Muscle of leg (tissue), 3 donors: ENCODE measurements at regions not wholly inside any gene's neighbourhood (a gene's known extent, or its start where the extent isn't known, plus 50 kb on each side); places are given as distances from the start of the nearest gene placed in this dataset.

ENCODE experiments used
- DNase-seq: peaks from one replicate; pipeline ENCODE4 v3.0.0; 2013
- H3K27ac ChIP-seq: one replicate; pipeline ENCODE4 v1.5.1; 2013; ENCODE audit warnings: mild to moderate bottlenecking, low read length, control low read depth
- H3K27me3 ChIP-seq: one replicate; pipeline ENCODE4 v1.6.1; 2013; ENCODE audit warnings: low read length; ENCODE audit not compliant: control insufficient read depth, insufficient read depth
- H3K36me3 ChIP-seq: one replicate; pipeline ENCODE4 v1.6.1; 2013; ENCODE audit warnings: low read length; ENCODE audit not compliant: control insufficient read depth, insufficient read depth
- H3K4me1 ChIP-seq: one replicate; pipeline ENCODE4 v1.6.1; 2013; ENCODE audit warnings: low read length; ENCODE audit not compliant: control insufficient read depth, insufficient read depth
- H3K4me3 ChIP-seq: one replicate; pipeline ENCODE4 v1.5.1; 2013; ENCODE audit warnings: low read length, control low read depth
- H3K9me3 ChIP-seq: replicated peaks from 2 replicates; pipeline ENCODE4 v1.6.1; 2013; ENCODE audit warnings: low read depth, low read length; ENCODE audit not compliant: control insufficient read depth
- WGBS: methylation state at CpG from one replicate; pipeline ENCODE4 v1.1.5; 2013; ENCODE audit warnings: missing lambda C conversion rate; ENCODE audit not compliant: insufficient coverage; 5-methylcytosine and 5-hydroxymethylcytosine counted together

- 96% methylated on average over 6 of the region's 6 CpGs for WGBS
- H3K4me3 ChIP-seq, result no peak overlapping the region
- no peak for DNase-seq
- no peaks in the 10 kb centered on the region for H3K36me3 ChIP-seq
- no peak overlapping the region for H3K27ac ChIP-seq
- no peaks in the 10 kb centered on the region for H3K9me3 ChIP-seq
- H3K27me3 ChIP-seq, result no peaks in the 10 kb centered on the region
- H3K4me1 ChIP-seq, result no peaks in the 10 kb centered on the region
Measured at GRCh38 chr21:24336491-24336890, 1270.8 kb downstream of the MRPL39 start.

GRCh38 chr21:24323536-24323935 lies 1283.7 kb downstream of the MRPL39 start:
- Histone ChIP-seq H3K4me3 (no peak overlapping the region), H3K27me3 (no peaks in the 10 kb centered on the region), H3K9me3 (no peaks in the 10 kb centered on the region), H3K27ac (no peak overlapping the region), H3K36me3 (no peaks in the 10 kb centered on the region), H3K4me1 (no peaks in the 10 kb centered on the region)
- WGBS, result no CpG with 5 or more reads among the region's 2 CpGs
- DNase-seq, result no peak

- Histone ChIP-seq H3K36me3 (no peaks in the 10 kb centered on the region), H3K4me3 (no peak overlapping the region), H3K27ac (no peak overlapping the region), H3K9me3 (no peaks in the 10 kb centered on the region), H3K4me1 (no peaks in the 10 kb centered on the region), H3K27me3 (no peaks in the 10 kb centered on the region)
- DNase-seq, result no peak
- WGBS, result no CpG with 5 or more reads among the region's 1 CpG
Measured at GRCh38 chr21:24316277-24316922, 1290.9 kb downstream of the MRPL39 start.

- H3K4me3 ChIP-seq, result no peak overlapping the region
- no peak for DNase-seq
- no peaks in the 10 kb centered on the region for H3K36me3 ChIP-seq
- no peaks in the 10 kb centered on the region for H3K9me3 ChIP-seq
- H3K27me3 ChIP-seq, result no peaks in the 10 kb centered on the region
- no peak overlapping the region for H3K27ac ChIP-seq
- WGBS, result no CpG with 5 or more reads among the region's 1 CpG
- no peaks in the 10 kb centered on the region for H3K4me1 ChIP-seq
Measured at GRCh38 chr21:24310788-24311187, 1296.5 kb downstream of the MRPL39 start.

- Histone ChIP-seq H3K9me3 (no peaks in the 10 kb centered on the region), H3K4me1 (no peaks in the 10 kb centered on the region), H3K4me3 (no peak overlapping the region), H3K27me3 (no peaks in the 10 kb centered on the region), H3K27ac (no peak overlapping the region), H3K36me3 (no peaks in the 10 kb centered on the region)
- no peak for DNase-seq
Measured at GRCh38 chr21:24308183-24308582, 1299.1 kb downstream of the MRPL39 start.

- no peak for DNase-seq
- Histone ChIP-seq H3K4me1 (no peaks in the 10 kb centered on the region), H3K4me3 (no peak overlapping the region), H3K27me3 (no peaks in the 10 kb centered on the region), H3K27ac (no peak overlapping the region), H3K9me3 (no peaks in the 10 kb centered on the region), H3K36me3 (no peaks in the 10 kb centered on the region)
Measured at GRCh38 chr21:24302400-24302799, 1304.9 kb downstream of the MRPL39 start.

GRCh38 chr21:24298040-24298439 lies 1309.2 kb downstream of the MRPL39 start:
- Histone ChIP-seq H3K4me3 (no peak overlapping the region), H3K9me3 (no peaks in the 10 kb centered on the region), H3K27ac (no peak overlapping the region), H3K36me3 (no peaks in the 10 kb centered on the region), H3K4me1 (no peaks in the 10 kb centered on the region), H3K27me3 (no peaks in the 10 kb centered on the region)
- no peak for DNase-seq
- no CpG with 5 or more reads among the region's 1 CpG for WGBS

- Histone ChIP-seq H3K27me3 (no peaks in the 10 kb centered on the region), H3K36me3 (no peaks in the 10 kb centered on the region), H3K4me1 (no peaks in the 10 kb centered on the region), H3K4me3 (no peak overlapping the region), H3K27ac (no peak overlapping the region), H3K9me3 (no peaks in the 10 kb centered on the region)
- WGBS, result 20% methylated on average over 1 of the region's 2 CpGs
- DNase-seq, result peak; percentile 44
Measured at GRCh38 chr21:24294171-24294570, 1313.1 kb downstream of the MRPL39 start.

GRCh38 chr21:24290151-24290833 lies 1317.0 kb downstream of the MRPL39 start:
- Histone ChIP-seq H3K4me3 (no peak overlapping the region), H3K27me3 (no peaks in the 10 kb centered on the region), H3K36me3 (no peaks in the 10 kb centered on the region), H3K27ac (no peak overlapping the region), H3K9me3 (no peaks in the 10 kb centered on the region), H3K4me1 (no peaks in the 10 kb centered on the region)
- 38% methylated on average over 2 of the region's 6 CpGs for WGBS
- no peak for DNase-seq

- H3K4me1 ChIP-seq, result no peaks in the 10 kb centered on the region
- H3K4me3 ChIP-seq, result no peak overlapping the region
- WGBS, result no CpG with 5 or more reads among the region's 1 CpG
- no peak for DNase-seq
- no peaks in the 10 kb centered on the region for H3K36me3 ChIP-seq
- no peaks in the 10 kb centered on the region for H3K9me3 ChIP-seq
- no peaks in the 10 kb centered on the region for H3K27me3 ChIP-seq
- no peak overlapping the region for H3K27ac ChIP-seq
Measured at GRCh38 chr21:24289539-24289938, 1317.7 kb downstream of the MRPL39 start.

GRCh38 chr21:24280596-24280995 lies 1326.7 kb downstream of the MRPL39 start:
- Histone ChIP-seq H3K4me1 (no peaks in the 10 kb centered on the region), H3K4me3 (no peak overlapping the region), H3K27ac (no peak overlapping the region), H3K27me3 (no peaks in the 10 kb centered on the region), H3K9me3 (no peaks in the 10 kb centered on the region), H3K36me3 (no peaks in the 10 kb centered on the region)
- WGBS, result no CpG with 5 or more reads among the region's 4 CpGs
- DNase-seq, result no peak
